ENCODE measurements at regions not wholly inside any gene's neighbourhood (a gene's known extent, or its start where the extent isn't known, plus 50 kb on each side); places are given as distances from the start of the nearest gene placed in this dataset.

- no peak for DNase-seq
Measured at GRCh38 chr9:78858266-78858665, 561.3 kb downstream of the PSAT1 start.

GRCh38 chr9:78860801-78861475 is 564.0 kb downstream of the PSAT1 start:
- no peak for DNase-seq

- no peak for DNase-seq
Measured at GRCh38 chr9:78863531-78863930, 566.6 kb downstream of the PSAT1 start.

- DNase-seq = no peak
Measured at GRCh38 chr9:78865737-78866136, 568.8 kb downstream of the PSAT1 start.

GRCh38 chr9:78866207-78867132 is 569.5 kb downstream of the PSAT1 start:
- no peak for DNase-seq

GRCh38 chr9:78871086-78871451 is 574.1 kb downstream of the PSAT1 start:
- DNase-seq = no peak

- DNase-seq = no peak
Measured at GRCh38 chr9:78871452-78872331, 574.8 kb downstream of the PSAT1 start.

GRCh38 chr9:78874061-78874460 is 577.1 kb downstream of the PSAT1 start:
- no peak for DNase-seq

GRCh38 chr9:78879324-78880100 is 582.6 kb downstream of the PSAT1 start:
- DNase-seq = no peak

- no peak for DNase-seq
Measured at GRCh38 chr9:78881295-78881694, 584.4 kb downstream of the PSAT1 start.

GRCh38 chr9:78882481-78882880 is 585.6 kb downstream of the PSAT1 start:
- no peak for DNase-seq

GRCh38 chr9:78884611-78885150 is 587.8 kb downstream of the PSAT1 start:
- DNase-seq = no peak

GRCh38 chr9:78892182-78892581 is 595.3 kb downstream of the PSAT1 start:
- no peak for DNase-seq

GRCh38 chr9:78892769-78893168 is 595.8 kb downstream of the PSAT1 start:
- DNase-seq = no peak

- no peak for DNase-seq
Measured at GRCh38 chr9:78893774-78894401, 597.0 kb downstream of the PSAT1 start.

- no peak for DNase-seq
Measured at GRCh38 chr9:78896479-78896878, 599.6 kb downstream of the PSAT1 start.

GRCh38 chr9:78898234-78898633 is 601.3 kb downstream of the PSAT1 start:
- DNase-seq = no peak

- no peak for DNase-seq
Measured at GRCh38 chr9:78899006-78899405, 602.1 kb downstream of the PSAT1 start.

GRCh38 chr9:78900500-78900899 is 603.6 kb downstream of the PSAT1 start:
- no peak for DNase-seq

- no peak for DNase-seq
Measured at GRCh38 chr9:78902051-78902450, 605.1 kb downstream of the PSAT1 start.

Measured in anterior cingulate cortex (tissue), 58 donors.